ENCODE measurements at regions not wholly inside any gene's neighbourhood (a gene's known extent, or its start where the extent isn't known, plus 50 kb on each side); places are given as distances from the start of the nearest gene placed in this dataset.

- Histone ChIP-seq H3F3A (ENCODE audit: insufficient read depth, low read length, poor library complexity, severe bottlenecking) (no peaks in the 10 kb centered on the region), H3K27ac (ENCODE audit: low read length) (no peak overlapping the region), H3K36me3 (ENCODE audit: insufficient read depth, low read length) (no peaks in the 10 kb centered on the region), H2AFZ (ENCODE audit: low read depth, low read length) (no peak overlapping the region), H3K4me3 (ENCODE audit: low read length) (no peak overlapping the region), H3K79me2 (replicated peaks; ENCODE audit: insufficient read depth, low read length) (no peaks in the 10 kb centered on the region), H3K4me2 (ENCODE audit: low read length) (no peak overlapping the region), H3K27me3 (ENCODE audit: insufficient read depth, low read depth, low read length) (peaks cover 24% of the 10 kb centered on the region), H3K9me3 (ENCODE audit: low read length) (no peaks in the 10 kb centered on the region), H3K9ac (ENCODE audit: low read length) (no peak overlapping the region), H4K20me1 (ENCODE audit: insufficient read depth) (no peaks in the 10 kb centered on the region), H3K9me2 (ENCODE audit: insufficient read depth, low read length) (no peaks in the 10 kb centered on the region)
- no peak for TF ChIP-seq POLR2AphosphoS5 (IDR thresholded peaks at IDR 0.05)
- no peak for TF ChIP-seq RAD21 (conservative IDR thresholded peaks at IDR 0.05)
- TF ChIP-seq CTCF (IDR thresholded peaks at IDR 0.05; ENCODE audit: poor library complexity, severe bottlenecking), result no peak
- no peak for TF ChIP-seq EP300 (conservative IDR thresholded peaks at IDR 0.05; ENCODE audit: poor library complexity, severe bottlenecking)
- no peak for TF ChIP-seq TAF1 (IDR thresholded peaks at IDR 0.05; ENCODE audit: low read depth)
- no peak for TF ChIP-seq EZH2 (IDR thresholded peaks at IDR 0.05; ENCODE audit: borderline replicate concordance, insufficient read depth, low read length, poor library complexity, severe bottlenecking)
- TF ChIP-seq SMC3 (conservative IDR thresholded peaks at IDR 0.05; ENCODE audit: poor library complexity), result no peak
- TF ChIP-seq MXI1 (conservative IDR thresholded peaks at IDR 0.05; ENCODE audit: poor library complexity, severe bottlenecking), result no peak
- no peak for TF ChIP-seq REST (IDR thresholded peaks at IDR 0.05; ENCODE audit: borderline replicate concordance)
Observed at GRCh38 chr13:59483501-59484145, 680.1 kb downstream of the DIAPH3 start.

- no peaks in the 10 kb centered on the region for H3K79me2 ChIP-seq (replicated peaks; ENCODE audit: insufficient read depth, low read length)
- no peaks in the 10 kb centered on the region for H3K36me3 ChIP-seq (ENCODE audit: insufficient read depth, low read length)
- no peaks in the 10 kb centered on the region for H3K9me3 ChIP-seq (ENCODE audit: low read length)
- no peak overlapping the region for H3K4me2 ChIP-seq (ENCODE audit: low read length)
- H3K9me2 ChIP-seq (ENCODE audit: insufficient read depth, low read length), result no peaks in the 10 kb centered on the region
- peaks cover 6% of the 10 kb centered on the region for H3K27me3 ChIP-seq (ENCODE audit: insufficient read depth, low read depth, low read length)
- H3K27ac ChIP-seq (ENCODE audit: low read length), result no peak overlapping the region
- TF ChIP-seq MXI1 (conservative IDR thresholded peaks at IDR 0.05; ENCODE audit: poor library complexity, severe bottlenecking) (no peak), RAD21 (conservative IDR thresholded peaks at IDR 0.05) (no peak), TAF1 (IDR thresholded peaks at IDR 0.05; ENCODE audit: low read depth) (no peak), REST (IDR thresholded peaks at IDR 0.05; ENCODE audit: borderline replicate concordance) (no peak), EP300 (conservative IDR thresholded peaks at IDR 0.05; ENCODE audit: poor library complexity, severe bottlenecking) (no peak), EZH2 (IDR thresholded peaks at IDR 0.05; ENCODE audit: borderline replicate concordance, insufficient read depth, low read length, poor library complexity, severe bottlenecking) (no peak), SMC3 (conservative IDR thresholded peaks at IDR 0.05; ENCODE audit: poor library complexity) (no peak), CTCF (IDR thresholded peaks at IDR 0.05; ENCODE audit: poor library complexity, severe bottlenecking) (no peak), POLR2AphosphoS5 (IDR thresholded peaks at IDR 0.05) (no peak)
- H3K4me3 ChIP-seq (ENCODE audit: low read length), result no peak overlapping the region
- H2AFZ ChIP-seq (ENCODE audit: low read depth, low read length), result no peak overlapping the region
- H3F3A ChIP-seq (ENCODE audit: insufficient read depth, low read length, poor library complexity, severe bottlenecking), result no peaks in the 10 kb centered on the region
- H3K9ac ChIP-seq (ENCODE audit: low read length), result no peak overlapping the region
- no peaks in the 10 kb centered on the region for H4K20me1 ChIP-seq (ENCODE audit: insufficient read depth)
Observed at GRCh38 chr13:59487883-59488282, 675.8 kb downstream of the DIAPH3 start.
